PC-3 (cell line): ENCODE measurements at regions not wholly inside any gene's neighbourhood (a gene's known extent, or its start where the extent isn't known, plus 50 kb on each side); places are given as distances from the start of the nearest gene placed in this dataset.
"Not testable (repeated sequence)": the region's sequence is repeated elsewhere in the genome, so short reads cannot be mapped to it uniquely, and the experiment has no call there.

ENCODE experiments used
- ATAC-seq: fragments of 200-7000 bp; cut with Tn5 transposase; 2 replicates; pipeline ENCODE4 v1.9.1; 2020; ENCODE audit warnings: mild to moderate bottlenecking, moderate library complexity
- BruUV-seq: library from RNA; stranded (reverse); fragments of 400-500 nt; replicated peaks from 2 replicates; lab custom pipeline; 2021; lab: Mats Ljungman, UMichigan
- CTCF ChIA-PET: fragments of 300-600 bp; sonication (Branson Sonifier 250); formaldehyde crosslinking; loops from one replicate; lab custom pipeline; 2022; ENCODE audit warnings: antibody characterized with exemption; lab: Charles Lee
- POLR2A ChIA-PET: fragments of 300-600 bp; sonication (Branson Sonifier 250); formaldehyde crosslinking; loops from one replicate; lab custom pipeline; 2022; ENCODE audit warnings: antibody characterized with exemption; ENCODE audit not compliant: unreplicated experiment; lab: Charles Lee
- DNase-seq: peaks from one replicate; pipeline ENCODE4 v3.0.0-alpha.2; 2015
- H2AFZ ChIP-seq: fragments of 300-600 bp; sonication (generic); 2 replicates; pipeline ENCODE4 v1.6.0; 2016; ENCODE audit warnings: antibody characterized with exemption, low read length
- H3F3A ChIP-seq: fragments of 300-600 bp; sonication (generic); one replicate; pipeline ENCODE4 v1.6.0; 2017; ENCODE audit warnings: antibody characterized with exemption, low read length, control low read depth, mild to moderate bottlenecking; ENCODE audit not compliant: unreplicated experiment
- H3K27ac ChIP-seq: fragments of 300-600 bp; sonication (generic); 2 replicates; pipeline ENCODE4 v1.5.1; 2016; ENCODE audit warnings: mild to moderate bottlenecking, low read length
- H3K27me3 ChIP-seq: fragments of 300-600 bp; sonication (generic); 2 replicates; pipeline ENCODE4 v1.6.1; 2016; ENCODE audit warnings: low read length, mixed read lengths
- H3K36me3 ChIP-seq: fragments of 300-600 bp; sonication (generic); 2 replicates; pipeline ENCODE4 v1.6.1; 2016; ENCODE audit warnings: low read depth, mixed run types, low read length, mixed read lengths
- H3K4me1 ChIP-seq: fragments of 300-600 bp; sonication (generic); 2 replicates; pipeline ENCODE4 v1.5.1; 2016; ENCODE audit warnings: low read length; ENCODE audit not compliant: insufficient read depth
- H3K4me2 ChIP-seq: fragments of 300-600 bp; sonication (generic); 2 replicates; pipeline ENCODE4 v1.6.0; 2016; ENCODE audit warnings: low read length
- H3K4me3 ChIP-seq: fragments of 300-600 bp; sonication (generic); 2 replicates; pipeline ENCODE4 v1.5.1; 2016; ENCODE audit warnings: mild to moderate bottlenecking, low read length, mixed read lengths
- H3K79me2 ChIP-seq: fragments of 300-600 bp; sonication (generic); 2 replicates; pipeline ENCODE4 v1.6.1; 2017; ENCODE audit warnings: low read length, mixed read lengths
- H3K9ac ChIP-seq: fragments of 300-600 bp; sonication (generic); 2 replicates; pipeline ENCODE4 v1.6.0; 2016; ENCODE audit warnings: mild to moderate bottlenecking, low read length
- H3K9me2 ChIP-seq: fragments of 300-600 bp; sonication (generic); replicated peaks from 2 replicates; pipeline ENCODE4 v1.6.1; 2016; ENCODE audit warnings: mixed run types, low read length, mixed read lengths
- H3K9me3 ChIP-seq: fragments of 300-600 bp; sonication (generic); 2 replicates; pipeline ENCODE4 v1.6.1; 2016; ENCODE audit warnings: low read length, mixed read lengths
- H4K20me1 ChIP-seq: fragments of 300-600 bp; sonication (generic); 2 replicates; pipeline ENCODE4 v1.6.1; 2016; ENCODE audit warnings: low read length, mixed read lengths
- CTCF ChIP-seq: fragments of 300-600 bp; sonication (generic); conservative IDR thresholded peaks from 2 replicates; pipeline ENCODE4 v1.5.1; 2017; ENCODE audit warnings: antibody characterized with exemption, low read depth, mild to moderate bottlenecking, low read length
- EZH2 ChIP-seq: fragments of 300-600 bp; sonication (generic); IDR thresholded peaks from one replicate; pipeline ENCODE4 v1.6.1; 2017; ENCODE audit warnings: antibody characterized with exemption, mild to moderate bottlenecking, low read length; ENCODE audit not compliant: unreplicated experiment
- EZH2phosphoT487 ChIP-seq: fragments of 300-600 bp; sonication (generic); IDR thresholded peaks from 2 replicates; pipeline ENCODE4 v1.6.1; 2018; ENCODE audit warnings: mild to moderate bottlenecking, antibody characterized with exemption, low read length, borderline replicate concordance
- intact Hi-C: fragments of 100-400 bp; cut with micrococcal nuclease; formaldehyde crosslinking; loops from 2 replicates; pipeline ENCODE4 v1.9.0; 2023

DNA sequence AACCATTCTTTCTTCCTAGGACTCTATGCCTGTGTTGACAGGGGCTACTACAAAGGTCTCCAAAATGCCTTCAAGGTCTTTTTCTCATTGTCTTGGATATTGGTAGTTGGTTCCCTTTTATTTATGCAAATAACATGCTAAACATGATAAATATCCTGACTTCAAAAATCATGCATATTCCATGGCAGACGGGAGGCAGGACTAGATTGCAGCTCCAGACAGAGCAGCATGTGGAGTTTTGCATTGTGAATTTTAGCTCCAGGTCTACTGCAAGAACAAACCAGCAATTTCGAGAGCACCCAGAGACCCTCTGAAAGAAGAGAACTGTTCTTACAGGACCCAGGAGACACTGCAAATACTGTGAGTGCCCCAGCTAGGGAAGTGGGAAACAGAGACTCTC, 254.9 kb downstream of the RCHY1 start:
- no peak overlapping the region for H3K4me3 ChIP-seq
- ChIA-PET CTCF (no interaction called here), POLR2A (no interaction called here)
- H3F3A ChIP-seq, result no peaks in the 10 kb centered on the region
- H3K4me2 ChIP-seq, result no peak overlapping the region
- H2AFZ ChIP-seq, result no peak overlapping the region
- H4K20me1 ChIP-seq, result no peaks in the 10 kb centered on the region
- no peak overlapping the region for H3K9ac ChIP-seq
- TF ChIP-seq EZH2phosphoT487 (no peak), EZH2 (no peak), CTCF (no peak)
- intact Hi-C loops, result no loop called here
- no peaks in the 10 kb centered on the region for H3K4me1 ChIP-seq
- no TSS peak for BruUV-seq
- H3K27ac ChIP-seq, result no peak overlapping the region
- H3K79me2 ChIP-seq, result no peaks in the 10 kb centered on the region
- DNase-seq (no peak), ATAC-seq (no peak)
- no peaks in the 10 kb centered on the region for H3K36me3 ChIP-seq
- H3K9me2 ChIP-seq, result no peaks in the 10 kb centered on the region
- no peaks in the 10 kb centered on the region for H3K9me3 ChIP-seq
- H3K27me3 ChIP-seq, result no peaks in the 10 kb centered on the region

DNA sequence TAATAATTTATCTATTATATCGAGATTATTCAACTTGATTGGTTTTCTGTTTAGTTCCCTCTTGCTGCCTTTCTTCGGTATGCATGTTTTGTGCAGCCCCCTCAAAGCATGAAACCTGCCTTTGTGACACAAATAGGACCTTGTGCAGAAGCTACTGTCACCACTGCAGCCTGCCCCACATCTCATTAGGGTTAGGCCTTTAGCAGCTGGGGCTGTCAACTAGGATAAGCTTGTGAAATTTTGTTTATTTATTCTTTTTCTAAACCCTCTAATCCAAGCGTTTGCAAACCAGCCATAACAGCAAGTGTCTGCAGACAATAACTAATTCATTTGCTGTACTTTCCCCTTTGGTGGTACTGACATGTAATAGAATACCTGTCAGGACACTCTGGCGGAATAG, 258.9 kb downstream of the RCHY1 start:
- Histone ChIP-seq H3K36me3 (no peaks in the 10 kb centered on the region), H3K27ac (no peak overlapping the region), H3K4me1 (no peaks in the 10 kb centered on the region), H3F3A (no peaks in the 10 kb centered on the region), H3K4me2 (no peak overlapping the region), H3K4me3 (no peak overlapping the region), H2AFZ (no peak overlapping the region), H4K20me1 (no peaks in the 10 kb centered on the region), H3K27me3 (no peaks in the 10 kb centered on the region), H3K9ac (no peak overlapping the region), H3K79me2 (no peaks in the 10 kb centered on the region), H3K9me3 (no peaks in the 10 kb centered on the region), H3K9me2 (no peaks in the 10 kb centered on the region)
- CTCF ChIA-PET, result no interaction called here
- ATAC-seq, result no peak
- POLR2A ChIA-PET, result no interaction called here
- TF ChIP-seq CTCF, result no peak
- no peak for TF ChIP-seq EZH2
- no peak for TF ChIP-seq EZH2phosphoT487
- intact Hi-C loops, result no loop called here
- DNase-seq, result no peak
- no TSS peak for BruUV-seq

GRCh38 chr4:75254745-75255144, 259.5 kb downstream of the RCHY1 start:
- no peak overlapping the region for H3K27ac ChIP-seq
- no peak overlapping the region for H3K9ac ChIP-seq
- H3K27me3 ChIP-seq, result no peaks in the 10 kb centered on the region
- no peaks in the 10 kb centered on the region for H4K20me1 ChIP-seq
- H3K79me2 ChIP-seq, result no peaks in the 10 kb centered on the region
- ChIA-PET POLR2A (no interaction called here), CTCF (no interaction called here)
- no peaks in the 10 kb centered on the region for H3K36me3 ChIP-seq
- no peak for ATAC-seq
- no peak for TF ChIP-seq EZH2
- peaks cover 3% of the 10 kb centered on the region for H3K4me1 ChIP-seq
- H2AFZ ChIP-seq, result no peak overlapping the region
- no peak for DNase-seq
- H3K4me2 ChIP-seq, result no peak overlapping the region
- H3F3A ChIP-seq, result no peaks in the 10 kb centered on the region
- H3K4me3 ChIP-seq, result no peak overlapping the region
- no peaks in the 10 kb centered on the region for H3K9me2 ChIP-seq
- H3K9me3 ChIP-seq, result no peaks in the 10 kb centered on the region
- BruUV-seq, result no TSS peak
- intact Hi-C loops, result no loop called here

- ATAC-seq, H3K9me3 ChIP-seq, H3K79me2 ChIP-seq, H3K9me2 ChIP-seq, H3K27me3 ChIP-seq, POLR2A ChIA-PET, DNase-seq, H3K4me2 ChIP-seq, H2AFZ ChIP-seq, CTCF ChIA-PET, H3K27ac ChIP-seq, intact Hi-C loops, H3K9ac ChIP-seq, H3F3A ChIP-seq, H3K36me3 ChIP-seq, BruUV-seq, H3K4me3 ChIP-seq, H4K20me1 ChIP-seq: not testable (repeated sequence)
- peaks cover 20% of the 10 kb centered on the region for H3K4me1 ChIP-seq
Measured at GRCh38 chr4:75253094-75253493, 261.1 kb downstream of the RCHY1 start.
